Effector CD8-positive, alpha-beta T cell (primary cell): ENCODE measurements at regions not wholly inside any gene's neighbourhood (a gene's known extent, or its start where the extent isn't known, plus 50 kb on each side); places are given as distances from the start of the nearest gene placed in this dataset.

ENCODE experiments used
- DNase-seq: peaks from one replicate; lab custom pipeline; 2025; lab: John Stamatoyannopoulos, UW

DNA sequence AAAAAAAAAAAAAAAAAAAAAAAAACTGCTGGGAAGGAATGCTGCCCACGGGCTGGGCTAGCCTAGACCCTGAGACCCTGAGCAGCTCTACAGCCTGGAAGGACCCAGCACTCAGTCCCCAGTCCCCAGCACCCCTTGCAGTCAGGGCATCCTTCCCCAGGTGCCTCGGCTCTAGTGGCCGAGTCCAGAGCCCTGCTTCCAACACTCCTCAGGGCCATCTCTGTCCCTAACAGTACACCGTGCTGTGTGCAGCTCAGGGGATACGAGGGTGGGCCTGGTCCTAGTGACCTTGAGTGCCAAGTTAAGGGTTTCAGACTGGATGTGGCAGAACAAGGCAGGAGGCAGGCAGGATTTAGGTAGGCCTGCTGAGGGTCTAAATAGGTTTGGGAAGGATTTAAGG, 50.2 kb upstream of the LRP8 start:
- DNase-seq = no peak

- no peak for DNase-seq
Observed at GRCh38 chr1:53378932-53379661, 51.2 kb upstream of the LRP8 start.

DNA sequence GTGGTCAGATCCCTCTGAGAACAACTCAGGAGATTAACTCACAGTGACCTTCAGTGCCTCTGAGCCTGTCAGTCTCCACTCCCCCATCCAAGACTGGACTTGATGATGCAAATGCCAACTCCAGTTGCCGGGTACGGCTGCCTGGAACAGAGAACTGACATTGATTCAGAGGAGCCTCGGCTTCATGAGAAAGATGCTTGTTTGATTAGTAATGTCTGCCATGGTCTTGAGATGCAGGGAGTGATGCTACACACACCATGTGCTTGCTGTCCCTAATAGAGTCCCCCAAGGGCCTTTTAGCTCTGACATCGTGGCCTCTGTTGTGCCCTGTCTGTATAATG, 51.8 kb upstream of the LRP8 start:
- DNase-seq = no peak

DNA sequence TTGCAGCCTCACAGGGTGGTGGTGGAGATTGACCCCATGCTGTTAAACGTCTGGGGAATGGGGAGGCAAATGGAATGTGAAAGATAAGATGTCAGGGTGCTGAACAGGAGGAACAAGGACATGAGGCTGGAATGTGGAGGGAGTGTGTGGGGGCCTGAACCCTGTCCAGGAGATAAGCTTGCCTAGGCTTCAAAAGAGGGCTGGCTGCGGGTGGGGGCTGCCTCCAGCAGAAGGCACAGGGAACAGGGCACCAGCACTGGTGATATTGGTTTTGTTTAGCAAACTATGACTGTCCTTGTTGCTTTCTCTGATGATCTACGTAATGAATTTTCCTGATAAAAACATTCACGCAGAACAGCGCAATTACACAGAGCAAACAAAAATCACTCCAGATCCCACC, 52.4 kb upstream of the LRP8 start:
- no peak for DNase-seq

- DNase-seq = no peak
Observed at GRCh38 chr1:53381790-53382401, 54.0 kb upstream of the LRP8 start.

DNA sequence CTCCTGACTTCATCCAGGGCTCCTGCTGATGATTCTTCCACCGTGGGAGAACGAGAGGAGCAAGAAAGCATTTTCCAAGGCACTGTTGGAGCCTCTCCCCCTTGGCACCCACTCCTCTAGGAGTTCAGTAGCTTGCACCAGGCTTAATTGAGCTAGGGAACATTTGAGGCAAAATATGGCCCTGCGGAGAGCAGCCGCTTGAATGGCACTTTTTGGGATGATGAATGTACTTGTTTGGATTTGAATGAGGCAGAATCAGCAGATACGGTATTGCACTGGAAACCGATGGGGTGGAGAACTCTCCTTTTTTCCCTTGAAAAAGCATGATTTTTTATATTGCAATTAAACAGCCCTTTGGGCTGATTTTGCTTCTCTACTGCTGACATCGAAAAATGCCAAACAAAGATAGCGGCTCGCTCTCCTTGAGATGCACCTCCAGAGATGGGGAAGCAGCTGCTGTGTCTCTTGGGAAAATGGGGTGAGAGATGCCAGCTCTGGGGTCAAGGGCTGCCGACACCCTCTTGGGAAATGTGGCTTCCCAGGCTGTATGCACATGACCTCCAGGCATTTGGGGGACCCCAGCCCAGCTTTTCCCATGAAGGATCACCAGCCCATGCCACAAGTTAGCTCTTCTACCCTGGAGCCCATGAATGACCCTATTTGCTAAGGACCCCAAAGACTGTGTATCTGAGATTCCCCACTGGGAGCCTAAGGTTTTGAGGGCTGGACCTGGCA, 55.4 kb upstream of the LRP8 start:
- no peak for DNase-seq

- DNase-seq = no peak
Observed at GRCh38 chr1:53384796-53385195, 56.9 kb upstream of the LRP8 start.

DNA sequence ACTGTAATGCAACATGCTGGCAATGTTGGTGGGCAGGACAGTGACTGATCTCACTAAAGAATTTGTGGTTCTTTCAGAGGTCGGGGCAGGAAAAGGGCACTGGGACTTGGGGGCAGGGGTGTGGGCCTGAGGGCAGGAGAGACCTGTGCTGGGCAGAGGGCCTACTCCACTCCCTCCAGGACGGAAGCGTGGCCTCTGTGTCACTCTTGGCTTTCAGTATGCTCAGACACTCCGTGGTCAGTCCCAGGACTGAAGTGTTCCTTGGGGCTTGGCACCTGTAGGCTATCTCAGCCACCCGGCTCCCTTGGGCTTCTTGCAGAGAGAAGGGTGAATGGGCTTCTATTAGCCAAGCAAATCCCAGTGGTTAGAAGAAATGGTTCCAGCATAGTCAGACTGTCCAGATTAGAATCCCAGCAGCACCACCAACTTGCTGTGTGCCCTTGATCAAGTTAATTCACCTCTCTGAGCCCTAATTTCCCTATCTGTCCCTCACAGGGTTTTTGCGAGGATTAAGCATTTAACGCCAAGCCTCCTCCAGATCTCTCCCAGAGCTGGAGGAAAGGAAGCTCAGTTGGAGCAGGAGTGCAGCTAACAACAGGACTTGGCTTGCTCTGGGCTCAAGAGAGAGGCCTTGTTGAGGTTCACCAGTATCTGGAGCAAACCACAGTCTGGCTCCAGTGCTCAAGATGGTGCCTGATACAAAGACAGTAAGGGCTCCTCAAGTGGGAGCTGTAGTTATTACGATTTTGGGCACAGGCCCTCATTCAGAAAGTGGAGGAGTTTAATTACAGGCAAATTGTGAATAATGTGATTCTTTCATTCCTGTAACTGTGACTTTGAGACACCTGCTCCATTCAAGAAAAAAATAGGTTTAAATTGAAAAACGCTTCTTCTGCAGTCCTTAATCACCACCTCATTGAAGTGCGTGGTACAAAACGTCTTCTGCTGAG, 57.7 kb upstream of the LRP8 start:
- no peak for DNase-seq

GRCh38 chr1:53388963-53389362, 61.1 kb upstream of the LRP8 start:
- DNase-seq = no peak

GRCh38 chr1:53390261-53390660, 62.4 kb upstream of the LRP8 start:
- no peak for DNase-seq

DNA sequence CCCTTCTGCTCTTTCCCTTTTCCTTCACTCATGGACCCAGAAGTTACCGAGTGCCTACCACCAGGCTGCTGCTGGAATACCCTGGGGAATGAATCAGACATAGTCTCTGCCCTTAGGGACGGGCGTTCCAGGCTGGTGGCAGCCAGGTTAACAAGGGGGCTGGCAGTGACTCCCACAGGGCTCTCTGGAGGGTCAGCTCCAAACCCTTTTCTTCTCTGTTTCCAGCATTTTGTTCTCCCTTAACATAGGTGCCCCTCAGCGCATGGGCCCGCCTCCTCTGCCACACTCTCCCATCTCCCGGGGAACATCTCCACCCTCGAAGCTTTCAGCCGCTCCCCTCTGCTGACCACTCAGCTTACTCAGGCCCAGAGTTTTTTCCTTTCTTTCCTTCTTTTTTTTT, 62.9 kb upstream of the LRP8 start:
- no peak for DNase-seq

DNA sequence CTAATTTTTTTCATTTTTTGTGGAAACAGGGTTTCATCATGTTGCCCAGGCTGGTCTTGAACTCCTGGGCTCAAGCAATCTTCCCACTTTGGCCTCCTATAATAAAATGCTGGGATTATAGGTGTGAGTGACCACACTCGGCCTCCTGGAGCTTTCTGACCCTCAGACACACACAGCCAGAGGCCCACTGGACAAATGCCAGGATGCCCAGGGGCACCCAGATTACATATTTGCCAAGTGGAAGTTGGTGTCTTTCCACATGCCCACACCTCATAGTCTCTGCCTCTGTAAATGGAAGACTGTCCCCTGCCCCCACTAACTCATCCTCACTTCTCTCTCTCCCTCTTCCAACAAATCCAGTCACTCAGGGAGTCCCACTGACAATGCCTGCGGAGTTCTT, 63.4 kb upstream of the LRP8 start:
- DNase-seq = no peak

- DNase-seq = no peak
Observed at GRCh38 chr1:53391982-53392381, 64.1 kb upstream of the LRP8 start.

DNA sequence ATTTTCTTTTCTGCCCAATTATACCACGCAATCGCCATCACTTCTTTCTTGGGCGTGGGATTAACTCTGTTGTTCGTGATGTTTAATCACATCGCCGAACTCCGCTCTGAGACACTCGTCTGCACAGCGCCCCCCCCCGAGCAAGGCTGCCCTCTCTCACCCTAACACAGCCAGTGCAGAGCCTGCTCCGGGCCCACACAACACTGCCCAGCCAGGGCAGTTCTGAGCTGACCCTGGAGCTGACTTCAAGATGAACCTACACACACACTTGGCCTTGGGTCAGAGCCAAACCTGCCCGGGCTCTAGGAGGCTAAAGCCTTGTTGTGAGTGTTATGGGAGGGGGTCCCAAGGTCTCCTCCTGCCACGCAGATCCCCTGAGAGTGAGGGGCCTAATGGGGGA, 64.6 kb upstream of the LRP8 start:
- no peak for DNase-seq

DNA sequence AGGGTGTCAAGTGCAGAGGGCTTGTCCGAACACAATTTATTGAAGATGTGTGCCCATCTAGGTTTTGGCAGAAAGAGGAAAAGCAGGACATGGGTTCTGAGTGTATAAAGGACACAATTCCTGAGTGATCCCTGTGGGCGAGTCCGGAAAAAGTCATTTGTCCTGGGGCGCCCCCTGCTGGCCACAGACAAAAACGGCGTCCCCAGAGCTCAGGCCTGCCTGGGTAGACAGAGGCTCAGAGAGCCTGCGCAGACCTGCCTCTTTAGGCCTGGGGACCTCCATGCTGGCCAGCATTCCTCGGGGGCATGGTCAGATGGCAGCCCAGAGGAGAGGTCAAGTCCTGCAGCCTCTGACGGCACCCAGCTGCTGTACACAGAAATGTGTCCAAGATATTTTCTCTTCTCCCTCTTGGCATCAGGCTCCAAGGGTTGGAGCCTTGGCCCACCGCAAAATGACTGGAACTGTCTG, 65.5 kb upstream of the LRP8 start:
- peak; percentile 68 for DNase-seq

GRCh38 chr1:53394306-53394705, 64.9 kb upstream of the DMRTB1 start:
- no peak for DNase-seq

DNA sequence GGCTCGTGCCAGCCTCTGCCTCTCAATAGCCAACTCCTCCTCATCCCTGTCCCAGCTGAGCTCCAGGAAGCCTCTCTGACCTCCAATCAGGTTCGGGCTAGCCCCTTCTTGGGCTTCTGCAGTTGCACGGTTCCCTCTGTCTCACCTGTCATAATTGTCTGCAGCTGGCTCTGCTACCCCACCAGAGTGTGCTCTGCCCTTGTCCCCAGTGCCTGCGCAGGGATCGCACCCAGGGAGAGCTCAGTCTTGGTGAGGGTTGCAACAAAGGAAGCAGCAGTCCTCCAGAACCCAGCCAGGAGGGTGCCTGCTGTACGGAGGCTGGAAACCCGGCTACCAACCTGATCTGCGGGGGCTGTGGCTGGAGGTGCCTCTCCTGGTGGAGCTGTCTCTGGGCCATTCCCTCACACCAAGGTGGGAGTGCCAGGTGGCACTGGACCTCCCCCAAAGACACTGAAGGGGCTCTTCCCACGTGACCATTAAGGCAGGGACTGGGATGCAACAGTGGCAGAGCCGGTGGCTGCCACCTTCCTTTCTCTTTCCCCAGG, 63.5 kb upstream of the DMRTB1 start:
- DNase-seq = no peak

GRCh38 chr1:53396573-53397268, 62.5 kb upstream of the DMRTB1 start:
- DNase-seq = no peak

GRCh38 chr1:53398091-53398490, 61.1 kb upstream of the DMRTB1 start:
- DNase-seq = no peak

- DNase-seq = no peak
Observed at GRCh38 chr1:53398576-53399365, 60.4 kb upstream of the DMRTB1 start.
